ENCODE measurements at regions not wholly inside any gene's neighbourhood (a gene's known extent, or its start where the extent isn't known, plus 50 kb on each side); places are given as distances from the start of the nearest gene placed in this dataset.

DNA sequence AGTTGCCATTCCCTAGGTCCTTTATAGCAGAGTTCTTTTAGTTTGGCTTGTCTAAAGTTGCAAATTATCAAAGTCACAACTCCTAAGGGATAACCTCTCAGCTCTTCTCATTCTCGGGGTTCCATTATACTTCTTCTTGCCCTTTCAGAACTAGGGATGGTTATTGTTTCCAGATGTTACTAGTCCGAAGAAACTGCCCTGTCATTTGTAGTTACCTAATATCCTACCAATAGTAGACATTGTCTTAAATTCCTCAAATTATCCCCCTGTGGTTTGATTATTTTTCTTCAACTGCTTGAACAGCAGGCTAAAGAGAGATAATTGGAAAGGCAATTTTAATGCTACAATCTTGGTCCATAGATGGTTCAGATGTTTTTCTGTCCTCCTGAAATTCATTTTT lies 709.8 kb downstream of the KCTD16 start (continued):
- TF ChIP-seq, protein P1, sequence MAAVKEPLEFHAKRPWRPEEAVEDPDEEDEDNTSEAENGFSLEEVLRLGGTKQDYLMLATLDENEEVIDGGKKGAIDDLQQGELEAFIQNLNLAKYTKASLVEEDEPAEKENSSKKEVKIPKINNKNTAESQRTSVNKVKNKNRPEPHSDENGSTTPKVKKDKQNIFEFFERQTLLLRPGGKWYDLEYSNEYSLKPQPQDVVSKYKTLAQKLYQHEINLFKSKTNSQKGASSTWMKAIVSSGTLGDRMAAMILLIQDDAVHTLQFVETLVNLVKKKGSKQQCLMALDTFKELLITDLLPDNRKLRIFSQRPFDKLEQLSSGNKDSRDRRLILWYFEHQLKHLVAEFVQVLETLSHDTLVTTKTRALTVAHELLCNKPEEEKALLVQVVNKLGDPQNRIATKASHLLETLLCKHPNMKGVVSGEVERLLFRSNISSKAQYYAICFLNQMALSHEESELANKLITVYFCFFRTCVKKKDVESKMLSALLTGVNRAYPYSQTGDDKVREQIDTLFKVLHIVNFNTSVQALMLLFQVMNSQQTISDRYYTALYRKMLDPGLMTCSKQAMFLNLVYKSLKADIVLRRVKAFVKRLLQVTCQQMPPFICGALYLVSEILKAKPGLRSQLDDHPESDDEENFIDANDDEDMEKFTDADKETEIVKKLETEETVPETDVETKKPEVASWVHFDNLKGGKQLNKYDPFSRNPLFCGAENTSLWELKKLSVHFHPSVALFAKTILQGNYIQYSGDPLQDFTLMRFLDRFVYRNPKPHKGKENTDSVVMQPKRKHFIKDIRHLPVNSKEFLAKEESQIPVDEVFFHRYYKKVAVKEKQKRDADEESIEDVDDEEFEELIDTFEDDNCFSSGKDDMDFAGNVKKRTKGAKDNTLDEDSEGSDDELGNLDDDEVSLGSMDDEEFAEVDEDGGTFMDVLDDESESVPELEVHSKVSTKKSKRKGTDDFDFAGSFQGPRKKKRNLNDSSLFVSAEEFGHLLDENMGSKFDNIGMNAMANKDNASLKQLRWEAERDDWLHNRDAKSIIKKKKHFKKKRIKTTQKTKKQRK (IDR thresholded peaks at IDR 0.05; ENCODE audit: low read length) = no peak

DNA sequence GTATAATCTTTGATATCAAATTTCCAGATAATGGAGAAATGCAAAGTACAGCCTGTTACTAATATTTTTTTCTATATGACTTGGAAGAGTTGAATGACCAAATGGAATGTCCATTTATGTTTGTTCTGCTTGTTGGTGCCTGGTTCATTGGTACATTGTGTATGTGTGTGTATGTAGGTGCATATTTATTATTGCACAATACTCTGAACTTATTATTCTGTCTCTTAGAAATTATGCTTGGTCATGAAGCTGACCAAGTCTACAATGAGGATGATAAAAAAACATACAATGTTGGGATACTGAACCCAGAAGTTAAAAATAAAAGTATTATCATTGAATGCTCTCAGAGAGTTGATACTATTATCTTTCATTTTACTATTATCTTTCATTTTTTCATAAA lies 706.3 kb downstream of the KCTD16 start:
- TF ChIP-seq CEBPB (IDR thresholded peaks at IDR 0.05; ENCODE audit: borderline replicate concordance, low read depth, low read length) (peak; percentile 69), IRX3 (CRISPR knock-in tag; IDR thresholded peaks at IDR 0.05; ENCODE audit: borderline replicate concordance, low read depth) (no peak), HNF4G (IDR thresholded peaks at IDR 0.05; ENCODE audit: borderline replicate concordance, low read depth, low read length) (no peak), HNF4G (CRISPR knock-in tag; IDR thresholded peaks at IDR 0.05; ENCODE audit: borderline replicate concordance, low read depth) (no peak)
- DNase-seq (ENCODE audit: low spot score) (no peak), ATAC-seq (no peak), FAIRE-seq (no peak)
- H3K9me3 ChIP-seq (ENCODE audit: low read length) = peaks cover 18% of the 10 kb centered on the region
- H3K27me3 ChIP-seq (ENCODE audit: control insufficient read depth in 1 of 2, insufficient read depth in 2 of 2, low read length in 2 of 2) = no peaks in the 10 kb centered on the region
- H3K4me2 ChIP-seq (ENCODE audit: low read depth, low read length) = no peak overlapping the region
- H4K20me1 ChIP-seq (ENCODE audit: insufficient read depth, low read length) = no peaks in the 10 kb centered on the region
- H3K9ac ChIP-seq (ENCODE audit: insufficient read depth, low read depth, low read length) = no peak overlapping the region
- CTCF ChIA-PET (ENCODE audit: low intra/inter-chr PET ratio, low total read pairs) = no interaction called here
- POLR2A ChIA-PET = no interaction called here
- intact Hi-C loops (cut with micrococcal nuclease; ENCODE audit: unreplicated experiment) = no loop called here
- in situ Hi-C loops (cut with HindIII; ENCODE audit: extremely low pct_ligation_motif_present, low pct_unique_long_range_greater_than_20kb) = no loop called here
- H3K36me3 ChIP-seq (replicated peaks in 1 of 2; ENCODE audit: control insufficient read depth in 1 of 2, insufficient read depth in 2 of 2, low read length in 2 of 2) = no peaks in the 10 kb centered on the region
- H3K79me2 ChIP-seq (ENCODE audit: insufficient read depth, low read length) = no peaks in the 10 kb centered on the region
- BruUV-seq (replicated peaks) = no TSS peak
- no peak overlapping the region for H3K27ac ChIP-seq (ENCODE audit: extremely low read length, insufficient read depth, low read length)
- H3K4me3 ChIP-seq (replicated peaks in 1 of 3; ENCODE audit: insufficient read depth in 1 of 3, low read depth in 2 of 3, low read length in 3 of 3) = no peak overlapping the region
- no peaks in the 10 kb centered on the region for H3K4me1 ChIP-seq (ENCODE audit: insufficient read depth, low read length)
- no peak overlapping the region for H2AFZ ChIP-seq (ENCODE audit: low read length)

All from HepG2 (cell line).